HEK293 (cell line): ENCODE measurements at regions not wholly inside any gene's neighbourhood (a gene's known extent, or its start where the extent isn't known, plus 50 kb on each side); places are given as distances from the start of the nearest gene placed in this dataset.

Experiments used
- CTCF ChIP-seq: fragments of 450-650 bp; formaldehyde crosslinking; IDR thresholded peaks from 2 replicates; pipeline ENCODE4 v1.5.1; 2016; ENCODE audit warnings: missing biosample characterization, missing genetic modification characterization
- ELK4 ChIP-seq: IDR thresholded peaks from 2 replicates; pipeline ENCODE4 v1.6.1; 2011; ENCODE audit warnings: mild to moderate bottlenecking, low read depth, low read length, borderline replicate concordance
- MYNN ChIP-seq: fragments of 450-650 bp; formaldehyde crosslinking; IDR thresholded peaks from 2 replicates; pipeline ENCODE4 v1.5.1; 2016; ENCODE audit warnings: missing biosample characterization, missing genetic modification characterization, borderline replicate concordance
- SP2 ChIP-seq: fragments of 450-650 bp; formaldehyde crosslinking; IDR thresholded peaks from 2 replicates; pipeline ENCODE4 v1.5.1; 2016; ENCODE audit warnings: missing biosample characterization, missing genetic modification characterization
- ZBTB17 ChIP-seq: fragments of 450-650 bp; formaldehyde crosslinking; IDR thresholded peaks from 2 replicates; pipeline ENCODE4 v1.5.1; 2016; ENCODE audit warnings: missing biosample characterization, missing genetic modification characterization
- ZFP41 ChIP-seq: fragments of 450-650 bp; formaldehyde crosslinking; IDR thresholded peaks from 2 replicates; pipeline ENCODE4 v1.5.1; 2016; ENCODE audit warnings: missing biosample characterization, missing genetic modification characterization, borderline replicate concordance
- ZNF274 ChIP-seq, 2 experiments: fragments of 200-500 bp in 1 of 2; fragments of 450-650 bp in 1 of 2; sonication (Bioruptor generic) in 1 of 2; formaldehyde crosslinking in 1 of 2; IDR thresholded peaks; 2 replicates each; pipeline versions ENCODE4 v1.5.1 to v1.6.1; 2014 to 2016; ENCODE audit warnings: borderline replicate concordance in 1 of 2, inconsistent platforms in 1 of 2, low read length in 1 of 2, missing biosample characterization in 1 of 2, missing genetic modification characterization in 1 of 2
- ZNF558 ChIP-seq: fragments of 450-650 bp; formaldehyde crosslinking; IDR thresholded peaks from 2 replicates; pipeline ENCODE4 v1.5.1; 2016; ENCODE audit warnings: missing biosample characterization, missing genetic modification characterization
- ZNF580 ChIP-seq: fragments of 450-650 bp; formaldehyde crosslinking; IDR thresholded peaks from 2 replicates; pipeline ENCODE4 v1.5.1; 2016; ENCODE audit warnings: missing biosample characterization, missing genetic modification characterization
- ZNF747 ChIP-seq: fragments of 450-650 bp; formaldehyde crosslinking; IDR thresholded peaks from 2 replicates; pipeline ENCODE4 v1.5.1; 2016; ENCODE audit warnings: missing biosample characterization, missing genetic modification characterization

- TF ChIP-seq CTCF (tag by site-specific recombination) (no peak), ZNF580 (no peak), ZFP41 (tag by site-specific recombination) (no peak), MYNN (no peak), ZNF274 (IDR thresholded peaks at IDR 0.05; ENCODE audit: low read length) (no peak), ZNF274 (tag by site-specific recombination; IDR thresholded peaks at IDR 0.05; ENCODE audit: borderline replicate concordance) (no peak), ELK4 (no peak), SP2 (tag by site-specific recombination) (no peak), ZNF747 (tag by site-specific recombination) (no peak), ZNF558 (tag by site-specific recombination) (no peak), ZBTB17 (tag by site-specific recombination) (no peak)
Observed at GRCh38 chr6:4723383-4723782, 52.8 kb upstream of the CDYL start.
